Type B pancreatic cell (in vitro differentiated cells): ENCODE measurements at regions not wholly inside any gene's neighbourhood (a gene's known extent, or its start where the extent isn't known, plus 50 kb on each side); places are given as distances from the start of the nearest gene placed in this dataset.
"Not testable (repeated sequence)": the region's sequence is repeated elsewhere in the genome, so short reads cannot be mapped to it uniquely, and the experiment has no call there.

ENCODE experiments used
- DNase-seq: peaks from one replicate; pipeline ENCODE4 v3.0.0; 2021; ENCODE audit warnings: mixed read lengths; ENCODE audit not compliant: unreplicated experiment; ENCODE audit errors: extremely low spot score
- H3K27ac Mint-ChIP-seq: 2 replicates; pipeline ENCODE4 v1.8.0; 2021; ENCODE audit warnings: mild to moderate bottlenecking, mixed read lengths
- H3K27me3 Mint-ChIP-seq: 2 replicates; pipeline ENCODE4 v1.8.0; 2021; ENCODE audit warnings: mixed read lengths
- H3K36me3 Mint-ChIP-seq: 2 replicates; pipeline ENCODE4 v1.8.0; 2021; ENCODE audit warnings: mixed read lengths
- H3K4me1 Mint-ChIP-seq: one replicate; pipeline ENCODE4 v1.8.0; 2021; ENCODE audit warnings: mixed read lengths; ENCODE audit not compliant: unreplicated experiment
- H3K4me3 Mint-ChIP-seq: 2 replicates; pipeline ENCODE4 v1.8.0; 2021; ENCODE audit warnings: mild to moderate bottlenecking, mixed read lengths
- H3K9me3 Mint-ChIP-seq: 2 replicates; pipeline ENCODE4 v1.8.0; 2021; ENCODE audit warnings: mixed read lengths

DNA sequence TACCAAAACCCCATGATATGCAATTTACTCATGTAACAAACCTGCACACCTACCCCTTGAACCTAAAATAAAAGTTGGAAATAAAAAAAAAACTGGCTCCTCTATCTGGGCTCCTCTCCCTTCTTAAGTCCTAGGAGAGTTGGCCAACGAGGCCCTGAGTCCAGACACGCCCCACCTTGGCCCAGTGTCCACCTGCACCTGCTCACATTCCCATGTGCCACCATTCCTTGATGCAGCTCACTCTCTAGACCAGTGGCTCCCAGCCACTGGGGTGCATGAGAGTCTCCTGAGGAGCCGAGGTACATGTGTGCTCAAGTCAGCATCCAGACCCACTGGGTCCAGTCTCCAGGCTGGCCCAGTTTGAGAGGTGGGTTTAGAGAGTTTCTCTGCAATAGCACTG, 157.4 kb downstream of the BCL2L11 start:
- not testable (repeated sequence) for H3K4me1 Mint-ChIP-seq, H3K36me3 Mint-ChIP-seq, H3K27me3 Mint-ChIP-seq, H3K27ac Mint-ChIP-seq, H3K9me3 Mint-ChIP-seq, H3K4me3 Mint-ChIP-seq
- DNase-seq, result peak; percentile 15

DNA sequence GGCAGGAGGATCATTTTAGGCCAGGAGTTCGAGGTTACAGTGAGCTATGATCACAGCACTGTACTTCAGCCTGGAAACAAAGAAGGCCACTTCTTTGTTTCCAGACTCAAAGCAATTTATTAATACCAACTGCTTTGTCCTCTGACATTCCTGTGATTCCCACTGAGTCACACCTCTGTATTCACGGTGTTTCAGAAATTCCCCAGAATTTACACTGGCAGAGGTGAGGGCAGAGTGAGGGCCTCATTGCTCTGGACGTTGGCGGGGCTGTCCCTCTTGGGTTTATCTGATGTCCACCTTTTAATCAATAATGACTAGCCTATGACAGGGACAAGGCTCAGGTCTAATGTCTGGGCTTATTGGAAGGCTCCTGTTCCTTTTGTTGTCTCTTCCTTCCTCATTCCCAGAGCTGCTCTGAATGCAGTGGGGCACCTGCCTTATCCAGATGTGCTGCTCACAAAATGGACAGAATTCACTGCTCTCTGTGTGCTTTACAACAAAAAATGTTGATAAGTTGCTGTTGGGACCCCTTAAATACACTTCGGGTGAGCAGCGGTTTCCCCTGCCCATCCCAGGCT, 160.1 kb downstream of the BCL2L11 start:
- H3K4me1 Mint-ChIP-seq, H3K27me3 Mint-ChIP-seq, H3K27ac Mint-ChIP-seq, H3K4me3 Mint-ChIP-seq, H3K36me3 Mint-ChIP-seq, H3K9me3 Mint-ChIP-seq, DNase-seq: not testable (repeated sequence)

DNA sequence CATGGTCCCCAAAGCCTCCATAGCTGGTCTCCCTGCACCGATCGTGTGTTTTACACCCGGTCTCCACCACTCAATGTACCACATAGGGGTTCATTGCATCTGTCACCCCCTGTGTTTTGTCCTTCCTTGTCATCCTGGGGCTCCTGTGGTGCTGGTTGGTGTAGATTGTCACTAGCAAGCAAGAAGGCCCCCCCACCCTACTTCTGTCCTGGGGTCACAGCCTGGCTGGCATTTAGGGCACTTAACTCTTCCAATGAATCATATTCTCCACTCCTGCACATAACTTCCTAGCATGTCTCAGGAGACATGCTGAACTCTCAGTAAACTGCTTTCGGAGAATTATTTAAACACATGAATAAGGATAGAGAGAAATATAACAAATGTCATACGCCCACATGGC, 161.4 kb downstream of the BCL2L11 start:
- not testable (repeated sequence) for DNase-seq, H3K4me1 Mint-ChIP-seq, H3K36me3 Mint-ChIP-seq, H3K9me3 Mint-ChIP-seq, H3K4me3 Mint-ChIP-seq, H3K27ac Mint-ChIP-seq, H3K27me3 Mint-ChIP-seq

DNA sequence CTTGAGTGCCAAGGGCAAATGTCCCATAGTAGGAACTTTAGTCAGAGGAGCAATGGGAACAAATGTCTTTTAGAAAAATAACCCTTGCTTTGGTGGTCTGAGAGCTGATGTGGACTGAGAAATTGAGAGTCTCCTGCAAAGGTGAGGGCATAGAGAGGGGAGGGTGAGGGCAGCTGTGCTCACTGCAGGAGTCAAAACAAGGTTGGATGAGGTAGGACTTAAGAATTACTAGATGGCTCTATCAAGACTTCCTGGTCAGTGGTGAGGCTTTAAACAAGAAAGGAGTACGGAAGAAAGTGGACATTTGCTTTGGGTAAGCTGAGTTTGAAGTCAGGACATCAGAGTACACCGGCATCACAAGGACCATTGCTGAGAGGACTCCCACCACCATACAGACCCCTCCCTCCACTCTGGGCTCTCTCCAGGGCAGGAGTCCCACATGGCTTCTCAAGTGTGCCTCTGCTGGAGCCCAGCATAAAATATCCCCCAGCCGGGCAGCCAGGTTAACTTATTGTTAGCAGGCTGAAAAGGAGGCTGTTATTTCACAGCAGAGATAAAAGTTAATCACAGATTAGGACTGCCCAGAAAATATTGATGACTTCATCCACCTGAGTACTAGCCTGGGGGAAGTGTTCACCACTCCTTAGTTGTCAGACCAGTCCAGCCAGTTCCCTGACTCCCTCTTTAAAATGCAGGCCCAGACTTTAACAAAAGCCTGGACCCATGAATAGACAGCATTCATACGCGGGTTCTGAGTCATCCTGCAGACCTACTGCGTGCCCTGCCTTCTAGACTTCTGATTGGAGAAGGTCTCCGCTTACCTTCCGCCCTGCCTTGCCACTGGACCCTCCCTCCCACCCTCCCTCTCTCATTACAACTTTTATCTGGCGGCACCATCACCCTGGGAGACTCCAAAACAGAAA, 167.2 kb downstream of the BCL2L11 start:
- peak overlapping the region; percentile 61 for H3K27ac Mint-ChIP-seq
- not testable (repeated sequence) for H3K4me3 Mint-ChIP-seq, H3K36me3 Mint-ChIP-seq, H3K27me3 Mint-ChIP-seq, H3K9me3 Mint-ChIP-seq, H3K4me1 Mint-ChIP-seq
- peak; percentile 48 for DNase-seq

DNA sequence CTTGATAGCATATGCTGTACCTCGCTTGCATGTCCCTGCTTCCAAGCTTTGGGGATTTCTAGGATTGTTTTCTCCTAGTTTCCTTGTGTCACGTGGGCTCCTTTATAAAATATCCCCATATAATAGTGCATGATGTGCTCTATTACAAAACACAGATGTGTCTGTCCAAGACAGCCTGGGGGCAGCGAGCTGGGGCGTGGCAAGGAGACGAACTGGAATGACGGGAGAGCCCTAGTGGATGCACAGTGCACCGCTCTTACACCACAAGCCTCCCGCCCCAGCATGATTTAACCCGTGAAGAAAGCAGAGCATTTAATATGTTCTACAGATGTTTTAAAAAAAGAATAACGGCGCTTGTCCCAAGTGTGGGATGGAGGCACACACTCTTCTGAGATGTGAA, 169.7 kb downstream of the BCL2L11 start:
- H3K27ac Mint-ChIP-seq, H3K4me3 Mint-ChIP-seq, H3K36me3 Mint-ChIP-seq, H3K9me3 Mint-ChIP-seq, H3K27me3 Mint-ChIP-seq, H3K4me1 Mint-ChIP-seq: not testable (repeated sequence)
- DNase-seq, result peak; percentile 66

DNA sequence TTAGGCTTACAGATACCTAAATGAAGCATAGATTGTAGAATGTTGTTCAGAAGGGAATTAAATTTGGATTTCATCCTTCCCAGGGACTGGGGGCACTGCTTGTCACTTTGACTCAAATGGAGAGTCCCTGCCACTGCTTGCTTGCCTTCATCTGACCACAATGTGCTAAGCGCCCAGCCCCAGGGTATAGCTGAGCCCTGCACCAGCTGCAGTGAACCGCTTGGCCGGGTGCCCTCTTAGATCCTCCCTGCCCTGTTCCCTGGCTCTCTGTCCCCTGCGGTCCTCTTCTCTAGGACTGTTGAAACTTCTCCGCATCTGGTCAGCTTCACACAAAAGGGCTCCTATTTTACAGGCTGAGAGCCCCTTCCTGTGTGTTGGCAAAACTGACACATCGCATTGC, 170.9 kb downstream of the BCL2L11 start:
- H3K27ac Mint-ChIP-seq, H3K4me3 Mint-ChIP-seq, H3K36me3 Mint-ChIP-seq, H3K4me1 Mint-ChIP-seq, H3K27me3 Mint-ChIP-seq, H3K9me3 Mint-ChIP-seq: not testable (repeated sequence)
- DNase-seq, result peak; percentile 4

DNA sequence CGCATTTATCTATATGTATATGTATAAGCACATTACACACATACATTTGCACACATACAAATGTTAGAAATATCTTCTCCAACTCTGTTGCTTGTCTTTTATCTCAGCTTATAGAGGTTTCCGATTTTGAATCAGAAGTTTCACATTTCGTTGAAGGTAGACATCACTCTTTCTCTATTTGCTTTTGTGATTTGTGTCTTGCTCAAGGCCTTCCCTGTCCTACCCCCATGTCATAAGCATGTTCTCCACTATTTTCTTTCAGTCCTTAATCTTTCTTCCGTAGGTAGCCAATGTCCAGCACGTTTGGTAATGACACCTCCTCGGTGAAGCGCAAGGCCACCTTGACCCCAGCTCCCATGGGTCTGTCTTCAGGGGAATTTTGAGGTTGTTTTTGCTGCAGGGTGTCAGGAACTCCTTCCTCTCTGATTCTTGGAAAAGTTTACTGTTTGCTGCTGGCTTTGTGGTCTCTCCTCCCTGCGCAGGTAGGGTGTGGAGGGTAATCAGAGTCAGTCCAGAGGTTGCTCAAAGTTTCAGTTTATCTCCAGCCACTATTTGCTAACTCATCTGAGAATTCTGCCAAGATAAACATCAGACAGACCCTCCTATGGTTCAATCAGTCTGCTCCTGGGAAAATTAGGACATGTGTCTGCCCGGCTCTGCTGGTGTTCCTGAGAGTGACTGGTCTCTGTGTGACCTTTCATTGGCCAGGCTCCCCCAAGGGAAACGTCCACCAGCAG, 171.7 kb downstream of the BCL2L11 start:
- not testable (repeated sequence) for H3K9me3 Mint-ChIP-seq, H3K27ac Mint-ChIP-seq, H3K4me3 Mint-ChIP-seq, H3K27me3 Mint-ChIP-seq, H3K4me1 Mint-ChIP-seq, H3K36me3 Mint-ChIP-seq
- peak; percentile 24 for DNase-seq

DNA sequence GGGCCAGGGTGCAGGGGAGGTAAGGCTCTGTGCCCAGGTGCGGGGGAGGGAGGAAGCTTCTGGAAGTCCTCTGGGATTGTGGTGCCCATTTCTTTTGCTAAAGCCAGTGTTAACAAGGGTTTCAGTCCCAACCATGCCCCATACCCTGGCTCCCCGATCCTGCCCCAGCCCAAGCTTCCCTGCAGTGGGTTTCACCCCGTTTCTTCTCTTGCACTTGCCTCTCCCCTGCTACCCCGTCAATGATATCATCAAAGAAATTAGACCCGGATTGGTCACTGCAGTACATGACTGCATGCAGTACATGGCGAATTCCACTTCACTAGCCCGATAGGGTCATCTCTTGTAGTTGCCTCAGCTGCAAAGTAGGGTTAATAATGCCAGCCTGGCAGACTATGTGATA, 174.0 kb downstream of the BCL2L11 start:
- peak; percentile 3 for DNase-seq
- H3K4me3 Mint-ChIP-seq, H3K27me3 Mint-ChIP-seq, H3K4me1 Mint-ChIP-seq, H3K27ac Mint-ChIP-seq, H3K36me3 Mint-ChIP-seq, H3K9me3 Mint-ChIP-seq: not testable (repeated sequence)

DNA sequence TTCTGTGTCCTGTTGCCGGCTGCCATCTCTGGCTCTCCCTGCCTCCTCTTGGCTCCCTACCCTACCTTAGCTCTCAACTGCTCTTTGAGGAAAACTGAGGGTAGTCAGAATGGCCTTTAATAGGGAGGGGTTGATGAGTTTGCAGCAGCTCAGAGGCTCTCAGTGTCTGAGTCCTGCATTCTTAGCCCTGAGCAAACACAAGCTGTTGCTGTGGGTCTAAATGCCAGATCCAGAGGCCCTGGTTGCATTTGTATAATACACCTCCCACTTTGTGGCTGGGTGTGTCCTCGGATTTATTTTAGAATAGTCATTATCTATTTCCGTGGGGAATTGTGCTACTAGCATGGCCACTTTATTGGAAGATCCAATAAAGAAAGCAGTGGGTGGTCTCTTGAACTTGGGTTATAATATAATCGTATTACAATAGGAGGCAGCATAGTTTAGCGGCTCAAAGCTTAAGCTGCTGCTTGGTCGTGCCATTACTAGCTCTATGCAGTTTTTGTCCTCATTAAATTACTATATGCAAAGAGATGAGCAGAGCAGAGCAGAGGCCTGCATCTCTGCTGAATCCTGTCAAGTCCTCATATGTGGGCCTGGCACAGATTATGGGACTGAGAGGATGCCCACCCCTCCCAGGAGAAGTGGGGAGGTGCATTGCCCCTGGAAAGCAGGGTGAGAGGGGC, 175.5 kb downstream of the BCL2L11 start:
- H3K27me3 Mint-ChIP-seq, H3K4me1 Mint-ChIP-seq, DNase-seq, H3K27ac Mint-ChIP-seq, H3K9me3 Mint-ChIP-seq, H3K4me3 Mint-ChIP-seq, H3K36me3 Mint-ChIP-seq: not testable (repeated sequence)

DNA sequence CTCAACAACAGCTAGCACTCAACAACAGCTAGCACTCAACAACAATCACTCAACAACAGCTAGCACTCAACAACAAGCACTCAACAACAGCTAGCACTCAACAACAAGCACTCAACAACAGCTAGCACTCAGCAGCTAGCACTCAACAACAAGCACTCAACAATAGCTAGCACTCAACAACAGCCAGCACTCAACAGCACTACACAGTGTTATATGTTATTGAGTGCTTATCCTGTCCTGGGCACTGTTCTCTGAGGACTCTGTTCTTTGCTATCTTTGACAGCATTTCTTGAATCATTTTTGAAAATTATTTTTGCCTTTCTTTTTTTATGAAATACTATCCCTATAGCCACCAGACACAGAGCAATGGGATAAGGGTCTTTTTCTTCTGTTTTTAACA, 176.4 kb downstream of the BCL2L11 start:
- not testable (repeated sequence) for H3K9me3 Mint-ChIP-seq, H3K27me3 Mint-ChIP-seq, H3K36me3 Mint-ChIP-seq, DNase-seq, H3K27ac Mint-ChIP-seq, H3K4me1 Mint-ChIP-seq, H3K4me3 Mint-ChIP-seq

DNA sequence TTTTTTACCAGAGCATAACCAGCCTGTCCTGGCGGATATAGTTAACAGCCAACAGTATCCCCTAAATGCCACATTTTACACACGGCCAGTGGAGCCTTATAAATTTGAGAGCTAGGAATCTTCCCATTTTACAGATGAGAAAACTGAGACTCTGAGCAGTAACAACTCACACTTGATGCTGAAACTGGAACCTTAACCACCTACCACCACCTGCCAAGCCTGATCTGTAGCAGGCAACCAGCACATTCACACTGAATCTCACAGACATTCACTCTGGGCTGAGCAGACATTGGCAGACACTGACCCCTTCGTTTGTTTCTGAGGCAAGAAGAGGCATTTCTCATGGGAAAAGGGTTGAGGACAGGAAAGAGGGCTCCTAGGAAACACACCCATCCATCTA, 178.2 kb downstream of the BCL2L11 start:
- H3K9me3 Mint-ChIP-seq, H3K27me3 Mint-ChIP-seq, DNase-seq, H3K4me1 Mint-ChIP-seq, H3K4me3 Mint-ChIP-seq, H3K27ac Mint-ChIP-seq, H3K36me3 Mint-ChIP-seq: not testable (repeated sequence)

DNA sequence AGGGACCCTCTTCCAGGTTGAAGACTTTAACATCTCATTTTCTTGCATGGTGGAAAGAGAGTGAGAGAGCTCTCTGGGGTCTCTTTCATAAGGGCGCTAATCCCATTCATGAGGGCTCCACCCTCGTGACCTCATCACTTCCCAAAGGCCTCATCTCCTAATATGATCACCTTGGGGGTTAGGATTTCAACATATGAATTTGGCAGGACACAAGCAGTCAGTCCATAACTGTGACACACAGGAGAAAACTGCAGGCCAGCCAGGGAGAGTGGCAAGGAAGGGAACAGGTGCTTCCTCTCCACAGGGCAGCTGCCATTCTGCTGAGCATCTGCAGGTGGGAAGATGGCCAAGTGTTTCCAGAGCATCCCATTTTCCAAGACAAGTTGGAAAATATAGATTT, 178.9 kb downstream of the BCL2L11 start:
- peak; percentile 10 for DNase-seq
- not testable (repeated sequence) for H3K27me3 Mint-ChIP-seq, H3K4me1 Mint-ChIP-seq, H3K9me3 Mint-ChIP-seq, H3K4me3 Mint-ChIP-seq, H3K27ac Mint-ChIP-seq, H3K36me3 Mint-ChIP-seq

DNA sequence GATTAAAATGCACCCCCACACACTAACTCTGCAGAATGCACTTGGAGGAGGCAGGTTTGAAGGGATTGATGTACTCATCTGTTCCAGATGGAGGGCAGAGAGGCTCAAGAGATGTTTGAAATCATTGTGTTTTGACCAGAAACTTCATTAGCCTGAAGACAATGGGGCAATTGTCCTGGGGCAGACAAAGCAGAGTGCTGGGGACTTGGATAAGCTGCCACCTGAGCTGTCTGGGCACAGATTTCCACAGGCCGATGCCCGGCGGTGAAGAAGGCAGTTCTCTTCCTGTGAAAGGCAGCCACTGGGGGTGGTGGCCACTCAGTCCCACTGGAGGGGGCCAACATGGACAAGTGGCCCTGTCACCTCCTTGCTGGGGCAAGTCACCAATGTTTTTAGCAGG, 181.0 kb downstream of the BCL2L11 start:
- not testable (repeated sequence) for H3K36me3 Mint-ChIP-seq, H3K9me3 Mint-ChIP-seq, H3K4me1 Mint-ChIP-seq, H3K27me3 Mint-ChIP-seq, H3K27ac Mint-ChIP-seq, H3K4me3 Mint-ChIP-seq, DNase-seq
